ENCODE measurements at regions not wholly inside any gene's neighbourhood (a gene's known extent, or its start where the extent isn't known, plus 50 kb on each side); places are given as distances from the start of the nearest gene placed in this dataset.

- no peak for DNase-seq (ENCODE audit: low spot score)
- H3K79me2 ChIP-seq (replicated peaks; ENCODE audit: insufficient read depth) = no peaks in the 10 kb centered on the region
- no peak overlapping the region for H2AFZ ChIP-seq
- TF ChIP-seq STAT1 (IDR thresholded peaks at IDR 0.05; ENCODE audit: unreplicated experiment) = no peak
- no peak for TF ChIP-seq JUNB (IDR thresholded peaks at IDR 0.05; ENCODE audit: unreplicated experiment)
- no peak for TF ChIP-seq CTCF (conservative IDR thresholded peaks at IDR 0.05; ENCODE audit: low read depth in 2 of 2)
- no peak for TF ChIP-seq ZNF462 (CRISPR knock-in tag; IDR thresholded peaks at IDR 0.05)
- TF ChIP-seq EZH2 (IDR thresholded peaks at IDR 0.05; ENCODE audit: low read depth, unreplicated experiment) = no peak
- TF ChIP-seq ZNF331 (CRISPR knock-in tag; IDR thresholded peaks at IDR 0.05; ENCODE audit: low read depth) = no peak
- TF ChIP-seq REST (IDR thresholded peaks at IDR 0.05; ENCODE audit: unreplicated experiment) = no peak
- TF ChIP-seq ETS1 (IDR thresholded peaks at IDR 0.05) = no peak
- no peak for TF ChIP-seq NANOG (IDR thresholded peaks at IDR 0.05; ENCODE audit: borderline replicate concordance)
- TF ChIP-seq EZH2phosphoT487 (IDR thresholded peaks at IDR 0.05; ENCODE audit: unreplicated experiment) = no peak
- no peak for TF ChIP-seq POLR2AphosphoS5 (IDR thresholded peaks at IDR 0.05; ENCODE audit: low read depth)
- TF ChIP-seq ZNF114 (CRISPR knock-in tag; IDR thresholded peaks at IDR 0.05) = no peak
- no peak for TF ChIP-seq CREB1 (CRISPR knock-in tag; IDR thresholded peaks at IDR 0.05; ENCODE audit: low read depth)
- peaks cover 7% of the 10 kb centered on the region; the same call in 1 of the 3 replicates for H3K36me3 Mint-ChIP-seq (ENCODE audit: low read depth)
- no peak for ATAC-seq
- H3K4me2 ChIP-seq = no peak overlapping the region
- peaks cover 22% of the 10 kb centered on the region for H3K4me1 ChIP-seq (ENCODE audit: insufficient read depth)
- peaks cover 10% of the 10 kb centered on the region for H3K27me3 Mint-ChIP-seq (ENCODE audit: insufficient read depth, low read depth, poor library complexity)
- no peak overlapping the region for H3K4me3 Mint-ChIP-seq
- no peak overlapping the region for H3K27ac ChIP-seq (ENCODE audit: low read depth)
- 0 out of 2 replicates have a peak, but pooled peaks cover 5% of the 10 kb centered on the region for H3K9me2 ChIP-seq (ENCODE audit: insufficient read depth)
- no peaks in the 10 kb centered on the region for H4K20me1 ChIP-seq (replicated peaks; ENCODE audit: insufficient read depth)
- no peak overlapping the region for H3K27ac Mint-ChIP-seq
- no peaks in the 10 kb centered on the region for H3K36me3 ChIP-seq (ENCODE audit: insufficient read depth)
- peaks cover 37% of the 10 kb centered on the region for H3K4me1 Mint-ChIP-seq
- H3K27me3 ChIP-seq (ENCODE audit: insufficient read depth) = no peaks in the 10 kb centered on the region
- H3F3A ChIP-seq (replicated peaks; ENCODE audit: low read depth) = no peaks in the 10 kb centered on the region
- H3K9me3 Mint-ChIP-seq = peaks cover 15% of the 10 kb centered on the region
- no peak overlapping the region for H3K4me3 ChIP-seq
Observed at GRCh38 chr16:54501797-54502196, 215.2 kb upstream of the IRX3 start.
